K562 (cell line): ENCODE measurements at regions not wholly inside any gene's neighbourhood (a gene's known extent, or its start where the extent isn't known, plus 50 kb on each side); places are given as distances from the start of the nearest gene placed in this dataset.

Source experiments
- DLX4 ChIP-seq: fragments of 250-450 bp; sonication (Bioruptor Pico); IDR thresholded peaks from 2 replicates; pipeline ENCODE4 v1.6.1; 2021; ENCODE audit warnings: mild to moderate bottlenecking
- EWSR1 ChIP-seq: fragments of 450-650 bp; IDR thresholded peaks from 2 replicates; pipeline ENCODE4 v1.6.1; 2018; ENCODE audit warnings: borderline replicate concordance, mild to moderate bottlenecking, low read depth, moderate library complexity; ENCODE audit not compliant: partially characterized antibody
- HDAC3 ChIP-seq: fragments of 450-650 bp; IDR thresholded peaks from 2 replicates; pipeline ENCODE4 v1.6.1; 2018; ENCODE audit warnings: borderline replicate concordance, mild to moderate bottlenecking, moderate library complexity; ENCODE audit not compliant: partially characterized antibody
- HMG20B ChIP-seq: fragments of 250-450 bp; sonication (Bioruptor Pico); IDR thresholded peaks from 2 replicates; pipeline ENCODE4 v1.5.0; 2021; ENCODE audit warnings: mild to moderate bottlenecking
- HSF4 ChIP-seq: fragments of 250-450 bp; sonication (Bioruptor Pico); IDR thresholded peaks from 2 replicates; pipeline ENCODE4 v2.1.2; 2022; ENCODE audit warnings: mild to moderate bottlenecking, moderate library complexity, borderline replicate concordance
- ILK ChIP-seq: fragments of 450-650 bp; IDR thresholded peaks from 2 replicates; pipeline ENCODE4 v1.6.1; 2016; ENCODE audit warnings: missing genetic modification characterization, low read depth, mild to moderate bottlenecking, missing compliant biosample characterization, moderate library complexity, borderline replicate concordance
- NCOA2 ChIP-seq, 2 experiments: fragments of 450-650 bp; IDR thresholded peaks; 2 replicates each; pipeline ENCODE4 v1.6.1; 2018; ENCODE audit warnings: mild to moderate bottlenecking in 2 of 2, moderate library complexity in 1 of 2; ENCODE audit not compliant: partially characterized antibody in 2 of 2
- NCOA6 ChIP-seq: fragments of 450-650 bp; IDR thresholded peaks from 2 replicates; pipeline ENCODE4 v1.6.1; 2017; ENCODE audit warnings: mild to moderate bottlenecking
- NFE2L1 ChIP-seq: fragments of 450-650 bp; IDR thresholded peaks from 2 replicates; pipeline ENCODE4 v1.6.1; 2016; ENCODE audit warnings: missing genetic modification characterization, low read depth, mild to moderate bottlenecking, missing compliant biosample characterization, moderate library complexity, borderline replicate concordance
- NUFIP1 ChIP-seq: fragments of 450-650 bp; IDR thresholded peaks from 2 replicates; pipeline ENCODE4 v1.6.1; 2018; ENCODE audit not compliant: partially characterized antibody
- PATZ1 ChIP-seq: fragments of 250-450 bp; sonication (Bioruptor Pico); IDR thresholded peaks from 2 replicates; pipeline ENCODE4 v1.5.0; 2020; ENCODE audit warnings: mild to moderate bottlenecking, borderline replicate concordance
- PHF21A ChIP-seq: fragments of 450-650 bp; IDR thresholded peaks from 2 replicates; pipeline ENCODE4 v1.6.1; 2017; ENCODE audit warnings: low read depth, borderline replicate concordance
- PTRF ChIP-seq: fragments of 450-650 bp; IDR thresholded peaks from 2 replicates; pipeline ENCODE4 v1.6.1; 2016; ENCODE audit warnings: mild to moderate bottlenecking, missing genetic modification characterization, missing compliant biosample characterization
- PYGO2 ChIP-seq: fragments of 450-650 bp; IDR thresholded peaks from 2 replicates; pipeline ENCODE4 v1.6.1; 2016; ENCODE audit warnings: mild to moderate bottlenecking, missing genetic modification characterization, moderate library complexity, missing compliant biosample characterization
- TAF9B ChIP-seq: fragments of 450-650 bp; IDR thresholded peaks from 2 replicates; pipeline ENCODE4 v1.6.1; 2018; ENCODE audit warnings: mild to moderate bottlenecking; ENCODE audit not compliant: partially characterized antibody
- TEAD2 ChIP-seq: fragments of 450-650 bp; IDR thresholded peaks from 2 replicates; pipeline ENCODE4 v1.6.1; 2016; ENCODE audit warnings: missing genetic modification characterization, control low read depth, missing compliant biosample characterization
- ZNF518B ChIP-seq: fragments of 250-450 bp; sonication (Bioruptor Pico); IDR thresholded peaks from 2 replicates; pipeline ENCODE4 v1.5.0; 2021; ENCODE audit warnings: mild to moderate bottlenecking, moderate library complexity
- ZNF79 ChIP-seq: fragments of 250-450 bp; sonication (Bioruptor Pico); IDR thresholded peaks from 2 replicates; pipeline ENCODE4 v1.4.0; 2020; ENCODE audit warnings: low read depth, mild to moderate bottlenecking, moderate library complexity

- TF ChIP-seq ZNF518B (CRISPR knock-in tag), result peak; percentile 91; the same call in 1 of the 2 replicates
- peak; percentile 94 for TF ChIP-seq EWSR1
- peak in 1 of 2 experiments; percentile 66 for TF ChIP-seq NCOA2 (IDR thresholded peaks at IDR 0.05; ENCODE audit: partially characterized antibody in 2 of 2)
- TF ChIP-seq ZNF79 (CRISPR knock-in tag), result 0 out of 2 replicates have a peak, but pooled peaks have one; percentile 36
- TF ChIP-seq PATZ1 (CRISPR knock-in tag), result peak; percentile 94
- peak; percentile 97 for TF ChIP-seq PHF21A
- TF ChIP-seq PYGO2, result peak; percentile 59; the same call in 1 of the 2 replicates
- peak; percentile 84; the same call in 1 of the 2 replicates for TF ChIP-seq HMG20B
- peak; percentile 76; the same call in 1 of the 2 replicates for TF ChIP-seq ILK (tag)
- peak; percentile 56; the same call in 1 of the 2 replicates for TF ChIP-seq TEAD2 (tag)
- peak; percentile 35 for TF ChIP-seq HDAC3
- peak; percentile 51 for TF ChIP-seq NUFIP1
- peak; percentile 57; the same call in 1 of the 2 replicates for TF ChIP-seq NFE2L1
- 0 out of 2 replicates have a peak, but pooled peaks have one; percentile 18 for TF ChIP-seq PTRF
- TF ChIP-seq NCOA6, result peak; percentile 59; the same call in 1 of the 2 replicates
- TF ChIP-seq TAF9B, result peak; percentile 34
- TF ChIP-seq HSF4, result peak; percentile 73; the same call in 1 of the 2 replicates
- peak; percentile 70; the same call in 1 of the 2 replicates for TF ChIP-seq DLX4 (CRISPR knock-in tag)
Observed at GRCh38 chr17:26881195-26881594, 412.7 kb upstream of the WSB1 start (continued).
